Endothelial cell of umbilical vein (primary cell): ENCODE measurements at regions not wholly inside any gene's neighbourhood (a gene's known extent, or its start where the extent isn't known, plus 50 kb on each side); places are given as distances from the start of the nearest gene placed in this dataset.

Experiments used
- BruUV-seq: library from RNA; stranded (reverse); fragments of 400-500 nt; replicated peaks from 2 replicates; lab custom pipeline; 2021; lab: Mats Ljungman, UMichigan
- CTCF ChIA-PET: fragments of 300-600, 350-600 bp; sonication (Branson Sonifier 250); formaldehyde crosslinking; loops from one replicate; lab custom pipeline; 2021; ENCODE audit warnings: antibody characterized with exemption, inconsistent platforms; lab: Charles Lee
- POLR2A ChIA-PET: fragments of 300-600, 350-600 bp; sonication (Branson Sonifier 250); formaldehyde crosslinking; loops from one replicate; lab custom pipeline; 2021; ENCODE audit warnings: antibody characterized with exemption, inconsistent platforms; lab: Charles Lee
- DNase-seq: peaks from one replicate; pipeline ENCODE4 v3.0.0-alpha.2; 2011; ENCODE audit warnings: low read depth, low spot score
- FAIRE-seq: peaks from 2 replicates; lab custom pipeline; 2011; peaks lifted over from hg19 to GRCh38; lab: Jason Lieb, UNC
- H2AFZ ChIP-seq: 2 replicates; pipeline ENCODE4 v1.6.0; 2012; ENCODE audit warnings: low read depth, low read length, control low read depth, inconsistent platforms
- H3K27ac ChIP-seq: 2 replicates; pipeline ENCODE4 v1.5.1; 2011; ENCODE audit warnings: low read depth, mild to moderate bottlenecking, control low read depth, low read length, moderate library complexity; ENCODE audit not compliant: insufficient read depth
- H3K27me3 ChIP-seq, 2 experiments: 2 replicates each; pipeline versions ENCODE4 v1.6.0 to v1.6.1; 2011; ENCODE audit warnings: low read length in 2 of 2, mixed read lengths in 1 of 2; ENCODE audit not compliant: control insufficient read depth in 2 of 2, insufficient read depth in 2 of 2
- H3K36me3 ChIP-seq, 2 experiments: 2 replicates in 1 of 2; 3 replicates in 1 of 2; pipeline ENCODE4 v1.5.1; 2011; ENCODE audit warnings: low read length in 2 of 2, mild to moderate bottlenecking in 1 of 2, moderate library complexity in 1 of 2; ENCODE audit not compliant: control insufficient read depth in 2 of 2, insufficient read depth in 2 of 2; ENCODE audit errors: extremely low read depth in 1 of 2
- H3K4me1 ChIP-seq: 3 replicates; pipeline ENCODE4 v1.5.1; 2011; ENCODE audit warnings: mild to moderate bottlenecking, low read length; ENCODE audit not compliant: control insufficient read depth, insufficient read depth; ENCODE audit errors: extremely low read depth
- H3K4me2 ChIP-seq: 2 replicates; pipeline ENCODE4 v1.6.1; 2011; ENCODE audit warnings: low read length, control low read depth, mixed read lengths; ENCODE audit not compliant: insufficient read depth
- H3K4me3 ChIP-seq, 3 experiments: fragments of 200-600 bp in 1 of 3; sonication (generic), shearing (Covaris generic) in 1 of 3; replicated peaks in 1 of 3; 2 replicates each; pipeline ENCODE4 v1.5.1; 2011 to 2016; ENCODE audit warnings: control low read depth in 3 of 3, low read length in 3 of 3, mild to moderate bottlenecking in 2 of 3, inconsistent platforms in 1 of 3, low read depth in 1 of 3, moderate library complexity in 1 of 3; ENCODE audit not compliant: insufficient read depth in 1 of 3
- H3K79me2 ChIP-seq: 2 replicates; pipeline ENCODE4 v1.6.0; 2012; ENCODE audit warnings: low read length, inconsistent platforms; ENCODE audit not compliant: control insufficient read depth, insufficient read depth
- H3K9ac ChIP-seq: replicated peaks from 2 replicates; pipeline ENCODE3; 2011; ENCODE audit warnings: low read length, control low read depth; ENCODE audit not compliant: insufficient read depth; ENCODE audit errors: extremely low read depth
- H3K9me1 ChIP-seq: replicated peaks from 3 replicates; pipeline ENCODE4 v1.6.0; 2011; ENCODE audit warnings: mild to moderate bottlenecking, low read length; ENCODE audit not compliant: control insufficient read depth, insufficient read depth; ENCODE audit errors: extremely low read depth
- H3K9me3 ChIP-seq: replicated peaks from 2 replicates; pipeline ENCODE4 v1.5.1; 2012; ENCODE audit warnings: low read length, inconsistent platforms; ENCODE audit not compliant: control insufficient read depth, insufficient read depth
- H4K20me1 ChIP-seq: replicated peaks from 2 replicates; pipeline ENCODE3; 2011; ENCODE audit warnings: mild to moderate bottlenecking, low read length; ENCODE audit not compliant: control insufficient read depth, insufficient read depth; ENCODE audit errors: extremely low read depth
- CTCF ChIP-seq, 2 donors: IDR thresholded peaks; 1 replicate in 1 of 2; 2 replicates in 1 of 2; pipeline ENCODE4 v1.5.1; 2011; ENCODE audit warnings: low read length in 2 of 2, mild to moderate bottlenecking in 2 of 2, moderate library complexity in 2 of 2, control low read depth in 1 of 2, inconsistent platforms in 1 of 2, low read depth in 1 of 2; ENCODE audit not compliant: insufficient read depth in 1 of 2; ENCODE audit errors: extremely low read depth in 1 of 2
- EZH2 ChIP-seq: IDR thresholded peaks from 2 replicates; pipeline ENCODE4 v1.6.1; 2012; ENCODE audit warnings: borderline replicate concordance, low read depth, mild to moderate bottlenecking, moderate library complexity, low read length, inconsistent platforms; ENCODE audit not compliant: severe bottlenecking
- FOS ChIP-seq: IDR thresholded peaks from 2 replicates; pipeline ENCODE4 v1.6.1; 2011; ENCODE audit warnings: mild to moderate bottlenecking, low read length, moderate library complexity, borderline replicate concordance; ENCODE audit not compliant: insufficient read depth
- GATA2 ChIP-seq: IDR thresholded peaks from 2 replicates; pipeline ENCODE4 v1.7.0; 2011; ENCODE audit warnings: low read depth, mild to moderate bottlenecking, moderate library complexity, mixed read lengths, low read length; ENCODE audit not compliant: insufficient read length, insufficient read depth
- JUN ChIP-seq: IDR thresholded peaks from 2 replicates; pipeline ENCODE4 v1.6.1; 2011; ENCODE audit warnings: borderline replicate concordance, low read depth; ENCODE audit not compliant: insufficient read length, insufficient read depth
- MAX ChIP-seq: IDR thresholded peaks from 2 replicates; pipeline ENCODE4 v1.6.1; 2011; ENCODE audit not compliant: insufficient read depth, insufficient read length
- MYC ChIP-seq: IDR thresholded peaks from one replicate; pipeline ENCODE4 v1.6.1; 2011; ENCODE audit warnings: mild to moderate bottlenecking, low read depth, low read length
- POLR2A ChIP-seq: IDR thresholded peaks from 2 replicates; pipeline ENCODE4 v1.6.1; 2012; ENCODE audit warnings: low read depth, mild to moderate bottlenecking, control low read depth, low read length
- POLR2AphosphoS5 ChIP-seq: IDR thresholded peaks from 2 replicates; pipeline ENCODE4 v1.6.1; 2012; ENCODE audit warnings: low read depth, mild to moderate bottlenecking, control low read depth, low read length, moderate library complexity; ENCODE audit not compliant: insufficient read depth
- dilution Hi-C: fragments of 300-500 bp; cut with MboI; formaldehyde crosslinking; loops from one replicate; pipeline ENCODE4 v1.15.0; 2019; ENCODE audit warnings: low sequenced_read_pairs; ENCODE audit not compliant: extremely low pct_ligation_motif_present
- intact Hi-C: fragments of 100-400 bp; cut with micrococcal nuclease; formaldehyde crosslinking; loops from one replicate; pipeline ENCODE4 v1.10.0; 2022

- Histone ChIP-seq H3K4me3 (no peak overlapping the region), H3K27me3 (no peaks in the 10 kb centered on the region), H4K20me1 (no peaks in the 10 kb centered on the region), H3K9me3 (no peaks in the 10 kb centered on the region), H3K9ac (no peak overlapping the region), H3K9me1 (no peaks in the 10 kb centered on the region), H3K79me2 (no peaks in the 10 kb centered on the region), H3K36me3 (no peaks in the 10 kb centered on the region), H3K4me1 (no peaks in the 10 kb centered on the region), H2AFZ (no peak overlapping the region), H3K4me2 (no peak overlapping the region), H3K27ac (no peak overlapping the region)
- intact Hi-C loops = no loop called here
- FAIRE-seq (no peak), DNase-seq (no peak)
- TF ChIP-seq GATA2 (no peak), POLR2A (no peak), FOS (no peak), EZH2 (no peak), JUN (no peak), MAX (no peak), CTCF (IDR thresholded peaks at IDR 0.05; ENCODE audit: extremely low read depth in 1 of 2, insufficient read depth in 1 of 2, low read depth in 1 of 2, low read length in 2 of 2) (no peak), POLR2AphosphoS5 (no peak), MYC (no peak)
- no TSS peak for BruUV-seq
- dilution Hi-C loops = no loop called here
- POLR2A ChIA-PET = no interaction called here
- CTCF ChIA-PET = no interaction called here
Measured at GRCh38 chr10:64320448-64320847, 799.2 kb downstream of the REEP3 start.
